GM18870 (cell line): ENCODE measurements at regions not wholly inside any gene's neighbourhood (a gene's known extent, or its start where the extent isn't known, plus 50 kb on each side); places are given as distances from the start of the nearest gene placed in this dataset.

ENCODE experiments used
- ATAC-seq: cut with Tn5 transposase; IDR thresholded peaks from one replicate; pipeline ENCODE4 v1.9.1; 2021; ENCODE audit warnings: moderate library complexity; ENCODE audit not compliant: unreplicated experiment

- ATAC-seq = no peak
Observed at GRCh38 chr3:17964108-17964507, 221.7 kb upstream of the TBC1D5 start.

- no peak for ATAC-seq
Observed at GRCh38 chr3:17955411-17955810, 213.0 kb upstream of the TBC1D5 start.

- no peak for ATAC-seq
Observed at GRCh38 chr3:17954801-17955200, 212.4 kb upstream of the TBC1D5 start.

- ATAC-seq = no peak
Observed at GRCh38 chr3:17951241-17951640, 208.8 kb upstream of the TBC1D5 start.

GRCh38 chr3:17949101-17949500 is 206.7 kb upstream of the TBC1D5 start:
- no peak for ATAC-seq

GRCh38 chr3:17947833-17948232 is 205.4 kb upstream of the TBC1D5 start:
- no peak for ATAC-seq

GRCh38 chr3:17946619-17947018 is 204.2 kb upstream of the TBC1D5 start:
- no peak for ATAC-seq

- ATAC-seq = no peak
Observed at GRCh38 chr3:17945799-17946399, 203.5 kb upstream of the TBC1D5 start.

GRCh38 chr3:17945018-17945798 is 202.8 kb upstream of the TBC1D5 start:
- ATAC-seq = no peak

- no peak for ATAC-seq
Observed at GRCh38 chr3:17942856-17943255, 200.4 kb upstream of the TBC1D5 start.

GRCh38 chr3:17941766-17942165 is 199.3 kb upstream of the TBC1D5 start:
- ATAC-seq = no peak

- ATAC-seq = no peak
Observed at GRCh38 chr3:17941152-17941551, 198.7 kb upstream of the TBC1D5 start.

- no peak for ATAC-seq
Observed at GRCh38 chr3:17939157-17939556, 196.7 kb upstream of the TBC1D5 start.

- no peak for ATAC-seq
Observed at GRCh38 chr3:17938313-17938712, 195.9 kb upstream of the TBC1D5 start.

GRCh38 chr3:17936736-17937480 is 194.5 kb upstream of the TBC1D5 start:
- ATAC-seq = no peak

GRCh38 chr3:17935222-17935621 is 192.8 kb upstream of the TBC1D5 start:
- ATAC-seq = no peak

GRCh38 chr3:17932136-17932771 is 189.8 kb upstream of the TBC1D5 start:
- no peak for ATAC-seq

- ATAC-seq = no peak
Observed at GRCh38 chr3:17931131-17931530, 188.7 kb upstream of the TBC1D5 start.

- ATAC-seq = no peak
Observed at GRCh38 chr3:17928502-17929145, 186.2 kb upstream of the TBC1D5 start.

- ATAC-seq = no peak
Observed at GRCh38 chr3:17927036-17927435, 184.6 kb upstream of the TBC1D5 start.

- ATAC-seq = no peak
Observed at GRCh38 chr3:17915341-17915740, 172.9 kb upstream of the TBC1D5 start.
